Upper lobe of right lung (tissue), 1 donor: ENCODE measurements at regions not wholly inside any gene's neighbourhood (a gene's known extent, or its start where the extent isn't known, plus 50 kb on each side); places are given as distances from the start of the nearest gene placed in this dataset.

ENCODE experiments used
- ATAC-seq: fragments of 200-7000 bp; cut with Tn5 transposase; one replicate; pipeline ENCODE4 v1.9.1; 2020; ENCODE audit warnings: mild to moderate bottlenecking, moderate library complexity
- DNase-seq: peaks from one replicate; pipeline ENCODE4 v3.0.0-alpha.2; 2020
- H3K27ac ChIP-seq: fragments of 200-600 bp; one replicate; pipeline ENCODE4 v1.8.0; 2022
- H3K27me3 ChIP-seq: fragments of 200-600 bp; one replicate; pipeline ENCODE4 v1.8.0; 2022; ENCODE audit warnings: mild to moderate bottlenecking
- H3K36me3 ChIP-seq: fragments of 200-600 bp; one replicate; pipeline ENCODE4 v1.8.0; 2022
- H3K4me1 ChIP-seq: fragments of 200-600 bp; one replicate; pipeline ENCODE4 v1.8.0; 2022
- H3K4me3 ChIP-seq: fragments of 200-600 bp; one replicate; pipeline ENCODE4 v1.8.0; 2022; ENCODE audit warnings: mild to moderate bottlenecking
- H3K9me3 ChIP-seq: fragments of 200-600 bp; one replicate; pipeline ENCODE4 v1.8.0; 2022
- CTCF ChIP-seq: fragments of 200-600 bp; IDR thresholded peaks from one replicate; pipeline ENCODE4 v1.8.0; 2022; ENCODE audit warnings: antibody characterized with exemption
- intact Hi-C: fragments of 100-400 bp; cut with DNase I; formaldehyde crosslinking; loops from one replicate; pipeline ENCODE4 v1.11.0; 2022
- donor health status: DM: no; HTN: yes; CAD: no; lungs with severe emphysema.

GRCh38 chr16:51821527-51821926 is 670.5 kb upstream of the SALL1 start:
- intact Hi-C loops, result no loop called here

GRCh38 chr16:51820176-51820575 is 669.1 kb upstream of the SALL1 start:
- H3K9me3 ChIP-seq, result no peaks in the 10 kb centered on the region
- H3K4me3 ChIP-seq, result no peak overlapping the region
- ATAC-seq (no peak), DNase-seq (no peak)
- no peaks in the 10 kb centered on the region for H3K4me1 ChIP-seq
- no peak overlapping the region for H3K27ac ChIP-seq
- H3K27me3 ChIP-seq, result no peaks in the 10 kb centered on the region
- intact Hi-C loops, result no loop called here
- no peaks in the 10 kb centered on the region for H3K36me3 ChIP-seq
- no peak for TF ChIP-seq CTCF

More at GRCh38 chr16:51821527-51821926, 670.5 kb upstream of the SALL1 start:
- ATAC-seq (no peak), DNase-seq (no peak)
- Histone ChIP-seq H3K9me3 (no peaks in the 10 kb centered on the region), H3K36me3 (no peaks in the 10 kb centered on the region), H3K27me3 (no peaks in the 10 kb centered on the region), H3K27ac (no peak overlapping the region), H3K4me3 (no peak overlapping the region), H3K4me1 (no peaks in the 10 kb centered on the region)
- TF ChIP-seq CTCF, result no peak

- intact Hi-C loops, result no loop called here
- peak; percentile 58 for ATAC-seq
- no peak for DNase-seq
Measured at GRCh38 chr16:51818342-51818944, 667.4 kb upstream of the SALL1 start.

GRCh38 chr16:51816929-51817328 is 665.9 kb upstream of the SALL1 start:
- no peak for TF ChIP-seq CTCF
- H3K9me3 ChIP-seq, result no peaks in the 10 kb centered on the region
- no peaks in the 10 kb centered on the region for H3K27me3 ChIP-seq
- intact Hi-C loops, result no loop called here
- H3K27ac ChIP-seq, result no peak overlapping the region
- no peak overlapping the region for H3K4me3 ChIP-seq
- ATAC-seq (no peak), DNase-seq (no peak)
- no peaks in the 10 kb centered on the region for H3K4me1 ChIP-seq
- no peaks in the 10 kb centered on the region for H3K36me3 ChIP-seq

More at GRCh38 chr16:51818342-51818944, 667.4 kb upstream of the SALL1 start:
- no peaks in the 10 kb centered on the region for H3K27me3 ChIP-seq
- TF ChIP-seq CTCF, result peak; percentile 57
- H3K27ac ChIP-seq, result no peak overlapping the region
- H3K36me3 ChIP-seq, result no peaks in the 10 kb centered on the region
- no peaks in the 10 kb centered on the region for H3K9me3 ChIP-seq
- no peak overlapping the region for H3K4me3 ChIP-seq
- H3K4me1 ChIP-seq, result no peaks in the 10 kb centered on the region

GRCh38 chr16:51815523-51815922 is 664.5 kb upstream of the SALL1 start:
- Histone ChIP-seq H3K4me1 (no peaks in the 10 kb centered on the region), H3K36me3 (no peaks in the 10 kb centered on the region), H3K27ac (no peak overlapping the region), H3K27me3 (no peaks in the 10 kb centered on the region), H3K4me3 (no peak overlapping the region), H3K9me3 (no peaks in the 10 kb centered on the region)
- ATAC-seq, result no peak
- no peak for DNase-seq
- intact Hi-C loops, result no loop called here
- no peak for TF ChIP-seq CTCF

- Histone ChIP-seq H3K27ac (no peak overlapping the region), H3K27me3 (no peaks in the 10 kb centered on the region), H3K4me1 (no peaks in the 10 kb centered on the region), H3K9me3 (no peaks in the 10 kb centered on the region), H3K36me3 (no peaks in the 10 kb centered on the region), H3K4me3 (no peak overlapping the region)
- no peak for TF ChIP-seq CTCF
- intact Hi-C loops, result no loop called here
- DNase-seq (no peak), ATAC-seq (no peak)
Measured at GRCh38 chr16:51814617-51815016, 663.5 kb upstream of the SALL1 start.
